OCI-LY1 (cell line): ENCODE measurements at regions not wholly inside any gene's neighbourhood (a gene's known extent, or its start where the extent isn't known, plus 50 kb on each side); places are given as distances from the start of the nearest gene placed in this dataset.

Experiments
- CTCF ChIP-seq: fragments of 200-600 bp; sonication (generic), shearing (Covaris generic); IDR thresholded peaks from 2 replicates; pipeline ENCODE4 v1.5.1; 2017; ENCODE audit warnings: mild to moderate bottlenecking, antibody characterized with exemption, low read length, moderate library complexity, mixed read lengths
- EZH2 ChIP-seq: fragments of 200-600 bp; sonication (generic), shearing (Covaris generic); IDR thresholded peaks from 2 replicates; pipeline ENCODE4 v1.8.0; 2017; ENCODE audit warnings: borderline replicate concordance, mixed run types, mild to moderate bottlenecking, antibody characterized with exemption, low read length, moderate library complexity, mixed read lengths

DNA sequence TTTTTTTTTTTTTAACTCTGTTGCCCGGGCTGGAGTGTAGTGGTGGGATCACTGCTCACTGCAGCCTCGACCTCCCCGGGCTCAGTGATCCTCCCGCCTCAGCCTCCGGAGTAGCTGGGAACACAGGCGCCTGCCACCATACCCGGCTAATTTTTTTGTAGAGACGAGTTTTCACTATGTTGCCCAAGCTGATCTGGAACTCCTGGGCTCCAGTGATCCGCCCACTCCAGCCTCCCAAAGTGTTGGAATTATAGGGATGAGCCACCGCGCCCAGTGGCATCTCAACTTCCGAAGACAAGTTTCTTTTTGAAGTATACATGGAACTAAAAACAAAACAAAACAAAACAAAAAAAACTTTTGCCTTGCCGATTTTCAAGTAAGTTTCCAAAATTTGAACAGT, 66.6 kb upstream of the ZNF184 start:
- TF ChIP-seq EZH2 (no peak), CTCF (no peak)
